KBM-7 (cell line): ENCODE measurements at regions not wholly inside any gene's neighbourhood (a gene's known extent, or its start where the extent isn't known, plus 50 kb on each side); places are given as distances from the start of the nearest gene placed in this dataset.

Experiments
- DNase-seq: peaks from one replicate; pipeline ENCODE4 v3.0.0-alpha.2; 2015
- in situ Hi-C: fragments of 300-500 bp; cut with MboI; formaldehyde crosslinking; loops from 2 replicates; pipeline ENCODE4 v1.14.3; 2020; ENCODE audit warnings: low sequenced_read_pairs, low pct_unique_long_range_greater_than_20kb, mixed read lengths

DNA sequence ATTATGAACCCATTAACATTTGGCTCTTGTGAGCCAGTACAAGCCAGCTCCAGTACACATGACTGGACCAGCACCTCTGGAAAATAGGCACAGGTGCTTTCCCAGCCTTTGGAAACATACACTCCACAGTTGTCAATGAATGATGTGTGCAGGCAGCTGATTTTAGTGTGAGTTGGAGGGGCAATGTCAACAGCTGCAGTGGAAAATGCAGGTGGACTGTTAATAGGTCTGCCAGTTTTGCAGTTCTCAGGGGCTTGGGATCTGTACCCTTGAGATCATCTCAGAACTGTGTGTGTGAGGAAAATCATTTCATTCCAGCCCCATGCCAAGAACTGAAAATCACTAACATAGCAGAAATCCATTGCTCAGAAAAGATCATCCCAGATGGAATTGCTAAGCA lies 81.7 kb upstream of the CHRDL1 start:
- no peak for DNase-seq
- in situ Hi-C loops: no loop called here

- DNase-seq: no peak
- in situ Hi-C loops: no loop called here
These were observed 76.2 kb upstream of the CHRDL1 start for GRCh38 chrX:110871839-110872238.

GRCh38 chrX:110866421-110866820 lies 70.8 kb upstream of the CHRDL1 start:
- in situ Hi-C loops: no loop called here
- no peak for DNase-seq

DNA sequence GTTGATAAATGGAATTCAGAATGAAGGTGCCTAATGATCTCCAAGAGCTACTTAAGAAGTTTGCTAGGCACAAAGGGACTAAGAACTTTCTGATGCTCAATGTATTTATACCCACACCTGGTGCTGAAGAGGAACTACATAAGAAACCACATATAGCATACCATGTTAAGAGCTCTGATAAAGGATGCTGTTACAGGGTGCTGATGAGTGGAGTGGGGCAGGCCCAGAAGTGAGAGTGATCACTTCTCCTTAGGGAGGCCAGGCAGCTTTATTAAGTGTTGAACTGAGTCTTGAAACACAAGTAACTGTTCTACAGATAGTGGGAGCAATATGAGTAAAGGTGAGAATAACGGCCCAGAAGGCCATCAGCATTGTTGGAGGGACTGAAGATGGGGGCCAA lies 68.3 kb upstream of the CHRDL1 start:
- DNase-seq: no peak
- in situ Hi-C loops: no loop called here

DNA sequence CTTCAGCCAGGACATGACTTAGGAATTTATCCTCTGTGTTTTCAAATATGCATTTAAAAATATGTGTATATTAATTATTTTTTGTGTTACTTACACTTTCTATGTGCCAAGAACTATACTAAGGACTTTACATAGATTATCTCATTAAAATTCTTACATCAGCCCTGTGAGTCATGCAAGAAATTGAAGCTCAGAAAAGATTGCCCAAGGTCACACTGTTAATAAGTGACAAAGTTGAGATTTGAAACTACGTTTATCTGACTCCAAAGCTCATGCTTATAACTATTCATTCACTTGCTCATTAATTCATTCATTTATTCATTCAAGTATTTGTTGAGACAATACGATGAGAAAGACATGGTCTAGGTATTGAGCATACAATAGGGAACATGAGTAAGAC lies 62.9 kb upstream of the CHRDL1 start:
- in situ Hi-C loops: loop anchor here (10.0 kb wide), 1 partner anchor 404 kb away; no protein-coding TSS in a partner anchor
- no peak for DNase-seq

DNA sequence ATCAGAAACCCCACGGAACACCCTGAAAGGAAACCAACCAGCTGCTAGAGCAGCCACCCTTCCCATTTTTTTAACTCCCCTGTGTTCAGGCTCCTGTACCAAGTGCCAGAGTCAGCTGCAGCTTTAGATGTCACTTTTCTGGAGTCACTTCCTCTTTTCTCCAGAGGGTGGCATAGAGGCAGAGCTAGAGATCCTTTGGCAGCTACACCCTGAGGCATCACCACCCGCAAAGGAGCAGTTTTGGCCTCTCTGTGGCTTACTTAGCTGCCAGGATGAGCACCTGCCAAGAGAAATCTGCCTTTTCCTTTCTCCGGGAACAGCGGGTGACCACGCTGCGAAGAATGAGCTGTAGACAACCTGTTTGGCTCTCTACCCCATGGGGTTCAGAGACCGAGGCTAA lies 58.0 kb upstream of the CHRDL1 start:
- in situ Hi-C loops: loop anchor here (10.0 kb wide), 1 partner anchor 399 kb away; no protein-coding TSS in a partner anchor
- DNase-seq: peak; percentile 48

- in situ Hi-C loops: loop anchor here (10.0 kb wide), 1 partner anchor 397 kb away; no protein-coding TSS in a partner anchor
- peak; percentile 64 for DNase-seq
These were observed 56.6 kb upstream of the CHRDL1 start for GRCh38 chrX:110852180-110852579.

DNA sequence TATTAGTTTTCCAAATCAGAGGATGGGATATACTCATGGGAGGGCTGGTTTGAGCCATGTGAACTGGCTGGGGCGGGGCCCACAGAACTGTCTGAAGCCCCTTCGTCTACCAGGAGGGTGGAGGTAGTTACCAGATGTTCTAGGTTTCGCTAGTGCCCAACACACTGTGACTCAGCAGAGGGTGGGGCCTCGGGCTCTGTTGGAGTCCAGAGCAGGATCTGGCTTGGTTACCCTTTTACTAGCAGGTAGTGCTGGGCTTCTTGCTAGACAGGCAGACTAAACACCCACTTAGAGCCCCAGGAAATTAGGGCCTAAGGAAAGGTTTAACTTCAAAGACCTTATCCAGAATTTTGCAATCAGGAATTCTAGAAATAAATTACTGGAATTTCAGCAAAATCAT lies 56.2 kb upstream of the CHRDL1 start:
- in situ Hi-C loops: loop anchor here (10.0 kb wide), 1 partner anchor 397 kb away; no protein-coding TSS in a partner anchor
- no peak for DNase-seq

DNA sequence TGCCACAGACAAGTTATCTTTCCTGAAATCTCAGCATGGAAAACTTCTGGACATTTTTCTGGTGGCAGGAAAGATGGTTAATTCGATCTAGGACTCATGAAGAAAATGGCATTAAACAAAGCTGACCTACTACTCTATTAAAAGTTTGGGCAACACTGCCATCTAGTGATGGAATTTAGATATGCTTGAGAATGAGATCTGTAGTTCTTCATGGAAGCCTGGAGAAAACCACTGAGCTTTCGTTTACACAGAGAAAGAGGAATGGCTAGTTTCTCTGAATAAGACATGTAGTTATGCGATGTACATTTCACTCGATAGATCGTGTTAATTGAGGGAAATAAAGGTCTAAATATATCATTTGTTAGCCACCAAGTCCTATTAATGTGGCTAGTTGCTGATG lies 51.7 kb upstream of the CHRDL1 start:
- peak; percentile 86 for DNase-seq
- in situ Hi-C loops: no loop called here

- DNase-seq: no peak
- in situ Hi-C loops: no loop called here
These were observed 50.5 kb upstream of the CHRDL1 start for GRCh38 chrX:110846071-110846470.
